Smooth muscle cell (in vitro differentiated cells): ENCODE measurements at regions not wholly inside any gene's neighbourhood (a gene's known extent, or its start where the extent isn't known, plus 50 kb on each side); places are given as distances from the start of the nearest gene placed in this dataset.

Experiments
- DNase-seq: peaks from one replicate; lab custom pipeline; 2025; ENCODE audit not compliant: unreplicated experiment; lab: John Stamatoyannopoulos, UW
- H2AFZ ChIP-seq: fragments of 200-600 bp; sonication (generic); 2 replicates; pipeline ENCODE4 v1.6.0; 2016; ENCODE audit warnings: antibody characterized with exemption, low read depth, mild to moderate bottlenecking
- H3F3A ChIP-seq: fragments of 200-600 bp; sonication (generic); 2 replicates; pipeline ENCODE4 v1.6.0; 2017; ENCODE audit warnings: antibody characterized with exemption, low read depth
- H3K27ac ChIP-seq: fragments of 200-600 bp; sonication (generic); 2 replicates; pipeline ENCODE4 v1.5.1; 2016; ENCODE audit warnings: low read depth, mild to moderate bottlenecking
- H3K27me3 ChIP-seq: fragments of 200-600 bp; sonication (generic); 2 replicates; pipeline ENCODE4 v1.6.1; 2016; ENCODE audit warnings: low read depth, mild to moderate bottlenecking
- H3K36me3 ChIP-seq: fragments of 200-600 bp; sonication (generic); 2 replicates; pipeline ENCODE4 v1.5.1; 2016; ENCODE audit warnings: low read depth
- H3K4me1 ChIP-seq: fragments of 200-600 bp; sonication (generic); 2 replicates; pipeline ENCODE4 v1.5.1; 2016; ENCODE audit warnings: low read depth
- H3K4me2 ChIP-seq: fragments of 200-600 bp; sonication (generic); 2 replicates; pipeline ENCODE4 v1.6.0; 2016; ENCODE audit warnings: mild to moderate bottlenecking
- H3K4me3 ChIP-seq: fragments of 200-600 bp; sonication (generic); 2 replicates; pipeline ENCODE4 v1.5.1; 2016; ENCODE audit warnings: mild to moderate bottlenecking
- H3K79me2 ChIP-seq: fragments of 200-600 bp; sonication (generic); 2 replicates; pipeline ENCODE4 v1.6.0; 2016; ENCODE audit warnings: low read depth, mild to moderate bottlenecking
- H3K9ac ChIP-seq: fragments of 200-600 bp; sonication (generic); 2 replicates; pipeline ENCODE4 v1.6.0; 2016; ENCODE audit warnings: low read depth
- H3K9me3 ChIP-seq: fragments of 200-600 bp; sonication (generic); replicated peaks from 2 replicates; pipeline ENCODE4 v1.5.1; 2016; ENCODE audit warnings: low read depth
- H4K20me1 ChIP-seq: fragments of 200-600 bp; sonication (generic); 2 replicates; pipeline ENCODE4 v1.6.0; 2016; ENCODE audit warnings: low read depth
- WGBS: methylation state at CpG from one replicate; pipeline ENCODE4 v1.1.7; 2016; ENCODE audit warnings: low lambda C conversion rate; 5-methylcytosine and 5-hydroxymethylcytosine counted together
- TF ChIP-seq, protein P1 (sequence below): fragments of 200-600 bp; sonication (generic); IDR thresholded peaks from 2 replicates; pipeline ENCODE4 v1.5.1; 2017; ENCODE audit warnings: borderline replicate concordance, mild to moderate bottlenecking, antibody characterized with exemption; ENCODE audit not compliant: insufficient read depth, poor library complexity, severe bottlenecking

DNA sequence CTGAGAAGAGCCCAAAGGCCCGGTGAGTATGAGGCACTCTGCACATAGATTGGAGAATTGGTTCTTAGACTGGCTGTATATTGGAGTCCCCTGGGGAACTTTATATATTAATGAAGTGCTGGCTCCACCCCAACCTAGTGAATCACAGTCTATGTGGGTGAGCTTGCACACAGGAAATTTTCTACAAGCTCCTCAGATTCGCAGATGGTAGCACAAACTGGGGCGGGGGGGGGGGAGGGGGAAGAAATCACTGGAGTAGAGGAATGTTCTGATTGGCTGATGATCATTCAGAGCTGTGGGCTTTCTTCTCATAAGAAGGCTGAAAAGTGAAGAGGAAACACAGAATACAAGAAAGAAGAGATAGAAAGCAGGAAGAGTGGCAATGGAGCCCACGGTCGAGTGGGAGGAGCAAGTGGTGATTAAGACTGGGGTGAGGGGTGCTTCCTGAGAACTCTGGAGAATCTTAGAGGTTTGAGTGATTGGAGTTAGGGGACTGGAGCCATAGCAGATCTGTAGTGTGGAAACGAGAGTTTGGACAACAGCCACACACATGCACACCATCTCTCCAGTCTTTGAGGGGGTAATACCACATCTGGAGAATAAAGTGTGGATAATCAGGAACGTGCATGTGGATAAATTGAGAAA lies 465.9 kb upstream of the DAB1 start:
- WGBS = 75% methylated on average over 7 of the region's 7 CpGs
- no peaks in the 10 kb centered on the region for H3K9me3 ChIP-seq
- H3F3A ChIP-seq = no peaks in the 10 kb centered on the region
- no peaks in the 10 kb centered on the region for H3K27me3 ChIP-seq
- no peak overlapping the region for H3K4me3 ChIP-seq
- H3K79me2 ChIP-seq = no peaks in the 10 kb centered on the region
- no peak overlapping the region for H3K27ac ChIP-seq
- TF ChIP-seq, protein P1, sequence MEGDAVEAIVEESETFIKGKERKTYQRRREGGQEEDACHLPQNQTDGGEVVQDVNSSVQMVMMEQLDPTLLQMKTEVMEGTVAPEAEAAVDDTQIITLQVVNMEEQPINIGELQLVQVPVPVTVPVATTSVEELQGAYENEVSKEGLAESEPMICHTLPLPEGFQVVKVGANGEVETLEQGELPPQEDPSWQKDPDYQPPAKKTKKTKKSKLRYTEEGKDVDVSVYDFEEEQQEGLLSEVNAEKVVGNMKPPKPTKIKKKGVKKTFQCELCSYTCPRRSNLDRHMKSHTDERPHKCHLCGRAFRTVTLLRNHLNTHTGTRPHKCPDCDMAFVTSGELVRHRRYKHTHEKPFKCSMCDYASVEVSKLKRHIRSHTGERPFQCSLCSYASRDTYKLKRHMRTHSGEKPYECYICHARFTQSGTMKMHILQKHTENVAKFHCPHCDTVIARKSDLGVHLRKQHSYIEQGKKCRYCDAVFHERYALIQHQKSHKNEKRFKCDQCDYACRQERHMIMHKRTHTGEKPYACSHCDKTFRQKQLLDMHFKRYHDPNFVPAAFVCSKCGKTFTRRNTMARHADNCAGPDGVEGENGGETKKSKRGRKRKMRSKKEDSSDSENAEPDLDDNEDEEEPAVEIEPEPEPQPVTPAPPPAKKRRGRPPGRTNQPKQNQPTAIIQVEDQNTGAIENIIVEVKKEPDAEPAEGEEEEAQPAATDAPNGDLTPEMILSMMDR = no peak
- DNase-seq = no peak
- no peak overlapping the region for H3K4me2 ChIP-seq
- H4K20me1 ChIP-seq = no peaks in the 10 kb centered on the region
- H3K9ac ChIP-seq = no peak overlapping the region
- H2AFZ ChIP-seq = no peak overlapping the region
- H3K4me1 ChIP-seq = peaks cover 5% of the 10 kb centered on the region
- H3K36me3 ChIP-seq = no peaks in the 10 kb centered on the region

DNA sequence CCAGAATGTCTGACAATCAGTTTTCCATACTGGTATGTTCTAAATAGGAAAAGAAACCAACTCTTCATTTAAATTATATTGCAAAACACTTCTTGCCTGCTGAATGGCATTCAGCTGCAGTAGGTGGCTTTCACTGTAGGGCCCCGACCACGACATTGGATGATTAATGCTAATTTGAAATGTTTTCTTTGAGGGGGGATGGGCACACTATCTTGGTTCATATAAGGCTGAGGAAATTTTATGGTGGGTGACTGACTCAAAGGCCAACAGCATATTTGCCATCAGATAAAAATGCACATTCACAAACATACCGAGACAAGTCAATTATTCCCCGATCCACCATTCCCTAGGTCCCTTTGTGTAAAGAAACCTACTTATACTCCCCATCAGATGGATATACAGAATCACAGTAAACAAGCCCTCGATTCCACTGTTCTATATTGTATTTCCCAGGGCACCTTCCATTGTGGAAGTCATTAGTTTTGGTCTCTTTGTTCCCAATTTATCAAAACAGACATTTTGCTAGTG lies 464.2 kb upstream of the DAB1 start:
- H3K36me3 ChIP-seq = no peaks in the 10 kb centered on the region
- no peaks in the 10 kb centered on the region for H3K27me3 ChIP-seq
- H3K4me2 ChIP-seq = no peak overlapping the region
- H3K4me3 ChIP-seq = no peak overlapping the region
- H3K4me1 ChIP-seq = peaks cover 8% of the 10 kb centered on the region
- H3K9me3 ChIP-seq = no peaks in the 10 kb centered on the region
- no peaks in the 10 kb centered on the region for H4K20me1 ChIP-seq
- no peaks in the 10 kb centered on the region for H3F3A ChIP-seq
- no peak overlapping the region for H2AFZ ChIP-seq
- TF ChIP-seq, protein P1 = no peak
- H3K9ac ChIP-seq = no peak overlapping the region
- WGBS = 72% methylated on average over 5 of the region's 5 CpGs
- no peak for DNase-seq
- no peaks in the 10 kb centered on the region for H3K79me2 ChIP-seq
- H3K27ac ChIP-seq = no peak overlapping the region

DNA sequence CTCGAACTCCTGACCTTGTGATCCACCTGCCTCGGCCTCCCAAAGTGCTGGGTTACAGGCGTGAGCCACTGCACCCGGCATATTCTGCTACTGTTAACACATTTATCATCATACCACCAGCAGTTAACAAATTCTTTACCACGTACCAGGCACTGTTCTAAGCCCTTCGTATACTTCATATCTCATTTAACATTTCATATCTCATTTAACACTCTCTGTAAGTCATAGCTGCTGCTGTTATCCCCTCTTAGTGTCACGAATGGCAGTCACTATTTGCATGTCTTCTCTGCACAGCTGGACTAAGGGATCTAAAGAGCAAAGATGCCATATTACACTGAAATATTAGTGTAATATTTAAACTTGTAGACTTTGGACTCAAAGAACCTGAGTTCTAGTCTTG lies 462.5 kb upstream of the DAB1 start:
- TF ChIP-seq, protein P1 = no peak
- H3K9me3 ChIP-seq = no peaks in the 10 kb centered on the region
- H3F3A ChIP-seq = no peaks in the 10 kb centered on the region
- WGBS = 94% methylated on average over 7 of the region's 7 CpGs
- no peak overlapping the region for H3K9ac ChIP-seq
- H3K36me3 ChIP-seq = no peaks in the 10 kb centered on the region
- H3K27ac ChIP-seq = no peak overlapping the region
- no peak overlapping the region for H2AFZ ChIP-seq
- H3K4me3 ChIP-seq = no peak overlapping the region
- no peak overlapping the region for H3K4me2 ChIP-seq
- peaks cover 17% of the 10 kb centered on the region for H3K4me1 ChIP-seq
- H4K20me1 ChIP-seq = no peaks in the 10 kb centered on the region
- no peaks in the 10 kb centered on the region for H3K79me2 ChIP-seq
- no peaks in the 10 kb centered on the region for H3K27me3 ChIP-seq
- no peak for DNase-seq

DNA sequence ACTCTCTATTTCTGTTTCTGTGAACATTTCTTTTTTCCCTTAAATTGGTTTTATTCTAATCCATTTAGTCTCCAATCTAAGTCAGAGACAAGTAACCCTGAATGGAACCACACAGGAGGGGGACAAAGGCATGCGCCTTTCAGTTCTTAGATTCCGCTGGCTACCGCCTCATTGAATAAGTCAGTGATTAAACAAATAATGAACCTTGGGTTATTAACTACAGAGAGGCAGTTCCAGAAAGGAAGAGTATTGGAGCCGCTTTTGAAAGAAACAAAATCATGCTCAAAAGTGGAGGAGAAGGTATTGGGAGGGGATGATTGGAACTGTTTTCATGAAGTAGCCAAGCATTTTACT lies 459.8 kb upstream of the DAB1 start:
- H3K79me2 ChIP-seq = no peaks in the 10 kb centered on the region

More for the DNA sequence above, 459.8 kb upstream of the DAB1 start:
- no peak for DNase-seq
- H3K36me3 ChIP-seq = no peaks in the 10 kb centered on the region
- no peaks in the 10 kb centered on the region for H3K27me3 ChIP-seq
- H3K4me1 ChIP-seq = peaks cover 17% of the 10 kb centered on the region
- no peaks in the 10 kb centered on the region for H3F3A ChIP-seq
- no peaks in the 10 kb centered on the region for H4K20me1 ChIP-seq
- no peak overlapping the region for H3K4me3 ChIP-seq
- TF ChIP-seq, protein P1 = no peak
- WGBS = 98% methylated on average over 4 of the region's 4 CpGs
- no peak overlapping the region for H3K4me2 ChIP-seq
- H3K9me3 ChIP-seq = no peaks in the 10 kb centered on the region
- H2AFZ ChIP-seq = no peak overlapping the region
- no peak overlapping the region for H3K9ac ChIP-seq
- no peak overlapping the region for H3K27ac ChIP-seq
